NCI-H69 (cell line): ENCODE measurements at regions not wholly inside any gene's neighbourhood (a gene's known extent, or its start where the extent isn't known, plus 50 kb on each side); places are given as distances from the start of the nearest gene placed in this dataset.
"Not testable (repeated sequence)": the region's sequence is repeated elsewhere in the genome, so short reads cannot be mapped to it uniquely, and the experiment has no call there.

Experiments used
- DNase-seq: peaks from one replicate; lab custom pipeline; 2025; lab: John Stamatoyannopoulos, UW

DNA sequence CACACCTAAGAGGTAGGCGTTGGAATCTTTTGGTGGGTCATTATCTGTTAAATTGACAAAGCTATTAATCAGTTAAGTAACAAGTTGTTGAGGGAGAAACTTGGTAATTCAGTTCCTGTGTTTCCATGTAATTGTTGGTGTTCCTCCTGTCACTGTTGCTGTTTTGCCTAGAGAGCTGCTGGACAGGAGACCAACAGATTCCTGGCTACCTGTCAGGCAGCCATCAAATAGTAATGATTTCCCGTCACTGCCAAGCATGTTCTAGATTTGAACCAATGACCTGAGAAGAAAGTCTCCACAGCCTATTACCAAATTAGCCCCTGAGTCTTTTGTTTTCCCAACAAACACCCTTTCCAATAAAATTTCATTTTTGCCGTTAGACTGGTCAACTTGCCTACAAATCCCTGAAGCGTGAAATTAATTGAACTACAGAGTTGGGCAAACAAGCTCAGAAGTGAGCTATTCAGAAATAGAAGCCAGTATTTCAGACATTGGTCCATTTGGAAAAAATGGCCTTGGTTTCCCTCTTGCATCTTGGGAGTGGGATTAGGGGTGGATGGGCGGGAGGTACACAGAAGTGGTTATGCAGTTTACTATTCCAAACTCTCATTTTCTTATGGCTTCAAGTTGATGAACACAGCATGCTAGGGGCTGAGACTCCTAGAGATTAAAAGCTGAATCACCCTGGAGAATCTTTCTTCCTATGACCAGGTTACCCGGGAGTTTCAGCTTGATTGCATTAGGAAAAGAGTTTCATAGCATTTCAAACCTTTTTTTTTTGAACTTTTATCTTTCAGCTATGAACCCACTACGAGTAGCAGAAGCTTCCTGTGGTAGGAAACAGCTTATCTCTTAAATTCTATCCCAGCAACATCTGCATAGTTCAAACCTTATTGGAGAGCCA lies 262.8 kb upstream of the MAF start:
- no peak for DNase-seq

DNA sequence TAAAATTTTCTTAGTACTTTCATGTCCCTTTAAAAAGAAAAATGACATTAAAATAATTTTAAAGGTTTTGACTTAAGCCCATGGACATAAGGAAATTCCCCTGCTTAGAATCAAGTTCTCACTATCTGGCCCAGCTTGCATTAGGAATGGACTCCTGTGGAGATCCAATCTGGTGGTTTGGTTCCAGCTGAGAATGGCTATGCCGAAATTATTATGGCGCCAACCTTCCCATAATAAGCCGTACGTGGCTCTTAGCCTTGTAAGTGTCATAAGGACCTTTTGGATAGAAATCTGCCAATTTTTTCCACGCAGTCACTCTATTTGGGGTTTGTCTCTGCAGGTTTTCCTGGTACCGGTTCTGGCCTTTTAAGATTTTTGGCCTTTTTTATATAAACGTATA lies 262.1 kb upstream of the MAF start:
- no peak for DNase-seq

DNA sequence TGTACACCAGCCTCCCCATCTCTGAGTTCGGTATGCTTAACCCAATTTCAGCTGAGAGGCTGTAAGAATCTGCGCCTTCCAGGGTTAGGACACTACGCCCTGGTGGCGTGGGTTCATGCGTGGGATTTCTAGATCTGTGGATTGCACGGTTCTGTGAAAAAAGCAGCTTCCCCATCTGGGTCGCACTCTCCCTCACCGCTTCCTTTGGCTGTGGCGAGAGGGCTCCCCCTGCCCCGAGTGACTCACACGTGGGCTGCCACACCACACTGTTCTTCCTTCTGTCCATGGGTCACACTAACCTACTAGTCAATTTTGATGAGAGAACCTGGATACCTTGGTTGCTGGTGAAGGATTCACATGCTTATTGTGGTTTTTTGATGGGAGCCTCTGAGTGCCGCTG lies 256.0 kb upstream of the MAF start:
- no peak for DNase-seq

DNA sequence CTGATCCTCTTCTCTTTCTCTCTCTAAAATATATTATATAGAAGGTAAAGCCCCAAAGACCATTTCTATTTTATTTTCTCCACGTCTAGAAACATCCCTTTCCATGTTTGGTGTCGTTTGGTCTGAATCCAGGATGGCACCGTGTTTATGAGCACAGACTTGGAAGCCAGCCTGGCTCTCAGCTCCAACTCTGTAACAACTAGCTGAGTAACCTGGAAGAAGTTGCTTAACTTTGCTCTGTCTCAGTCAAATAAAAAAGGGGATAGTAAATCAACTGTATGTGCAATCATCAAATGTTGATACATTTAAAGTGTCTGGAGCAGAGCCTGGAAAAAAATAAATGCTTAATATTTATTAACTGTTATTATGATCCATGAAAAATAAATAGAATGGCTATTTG lies 249.8 kb upstream of the MAF start:
- no peak for DNase-seq

DNA sequence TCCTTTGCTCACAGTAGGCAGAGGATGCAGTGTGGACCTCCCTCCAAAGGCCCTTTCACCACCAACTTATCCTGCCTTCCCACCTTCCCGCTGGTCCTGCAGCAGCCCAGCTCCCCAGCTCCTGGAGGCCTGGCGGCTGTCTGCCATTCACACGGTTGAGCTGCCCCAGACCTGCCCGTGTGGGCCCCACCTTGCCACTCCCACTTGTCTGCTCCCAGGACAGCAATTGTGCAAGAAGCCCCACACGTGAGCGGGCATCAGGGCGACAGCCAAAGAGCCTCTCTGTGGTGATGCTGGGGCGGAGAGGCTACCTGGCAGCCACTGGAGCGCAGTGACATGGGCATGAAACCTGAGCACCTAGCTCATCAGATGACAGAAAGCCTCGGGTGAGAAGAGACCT lies 248.6 kb upstream of the MAF start:
- no peak for DNase-seq

DNA sequence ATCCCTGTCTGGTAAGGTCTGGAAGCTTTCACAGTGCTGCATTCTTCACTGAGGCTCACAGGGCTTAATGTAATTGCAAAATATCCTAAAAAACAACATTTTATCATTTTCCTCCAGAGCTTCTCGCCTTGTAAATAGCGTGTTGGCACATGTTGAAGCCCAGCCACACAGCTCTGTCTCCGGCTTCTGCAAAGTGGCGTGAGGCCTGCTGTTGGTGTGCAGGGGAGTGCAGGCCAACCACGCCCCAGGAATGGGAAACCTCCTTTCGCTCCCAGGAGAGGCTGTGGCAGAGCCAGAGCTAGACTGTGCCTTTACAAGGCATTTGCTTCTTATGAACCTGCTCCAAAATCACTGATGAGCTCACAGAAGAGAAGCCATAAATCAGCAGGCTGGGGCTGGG lies 248.2 kb upstream of the MAF start:
- DNase-seq = no peak

DNA sequence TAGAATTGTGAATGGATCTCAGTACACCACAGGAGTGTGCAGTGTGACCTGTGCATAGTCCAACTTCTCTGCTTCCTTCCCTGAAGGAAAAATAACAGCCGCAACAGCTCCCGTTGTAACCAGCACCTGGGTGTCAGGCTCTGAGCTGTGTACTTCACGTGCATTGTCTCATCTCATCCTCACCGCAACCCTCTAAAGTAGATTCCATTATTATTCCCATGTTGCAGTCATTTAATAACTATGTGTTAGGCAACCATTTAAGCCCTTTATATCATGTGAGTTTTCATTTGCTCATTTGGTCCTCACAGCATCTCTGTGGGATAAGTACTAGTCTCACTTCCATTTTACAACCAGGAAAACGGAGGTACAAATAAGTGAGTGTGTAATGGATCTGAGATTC lies 247.0 kb upstream of the MAF start:
- no peak for DNase-seq

DNA sequence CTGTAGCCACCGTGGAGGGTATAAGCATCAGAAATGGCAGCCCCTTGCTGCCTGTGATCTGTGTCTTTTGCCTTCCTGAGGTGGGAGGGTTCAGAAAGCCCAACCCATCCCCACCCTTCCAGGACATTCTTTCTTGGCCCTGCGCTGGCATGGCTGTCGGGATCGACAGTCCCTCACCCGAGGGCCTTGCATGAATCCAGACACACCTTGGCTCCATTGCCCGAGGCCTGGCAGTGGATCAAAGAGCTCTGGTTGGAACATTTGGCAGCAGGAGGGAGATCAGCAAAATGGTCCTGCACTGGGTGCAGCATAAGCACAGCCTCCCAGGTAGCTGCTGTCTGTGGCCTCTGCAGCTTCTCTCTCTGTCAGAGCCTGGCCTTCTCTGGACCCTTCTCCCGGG lies 246.6 kb upstream of the MAF start:
- DNase-seq = no peak

DNA sequence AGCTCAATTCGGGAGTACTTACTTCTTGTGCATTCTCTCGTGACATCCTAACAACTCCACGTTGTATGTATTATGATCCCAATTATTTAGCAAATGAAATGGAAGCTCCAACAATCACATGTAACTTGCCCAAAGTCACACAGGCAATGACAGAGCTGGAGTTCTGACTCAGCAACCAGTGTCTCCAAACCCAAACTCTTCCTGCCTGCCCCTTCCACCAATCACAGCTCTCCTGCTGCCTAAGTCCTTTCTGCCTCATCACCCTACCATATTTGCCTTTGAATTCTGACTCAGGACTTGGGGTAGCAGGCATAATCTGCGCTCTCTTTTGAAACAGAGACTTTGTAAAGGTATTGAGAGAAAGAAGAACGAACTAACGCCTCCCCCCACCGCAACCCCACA lies 245.2 kb upstream of the MAF start:
- no peak for DNase-seq

DNA sequence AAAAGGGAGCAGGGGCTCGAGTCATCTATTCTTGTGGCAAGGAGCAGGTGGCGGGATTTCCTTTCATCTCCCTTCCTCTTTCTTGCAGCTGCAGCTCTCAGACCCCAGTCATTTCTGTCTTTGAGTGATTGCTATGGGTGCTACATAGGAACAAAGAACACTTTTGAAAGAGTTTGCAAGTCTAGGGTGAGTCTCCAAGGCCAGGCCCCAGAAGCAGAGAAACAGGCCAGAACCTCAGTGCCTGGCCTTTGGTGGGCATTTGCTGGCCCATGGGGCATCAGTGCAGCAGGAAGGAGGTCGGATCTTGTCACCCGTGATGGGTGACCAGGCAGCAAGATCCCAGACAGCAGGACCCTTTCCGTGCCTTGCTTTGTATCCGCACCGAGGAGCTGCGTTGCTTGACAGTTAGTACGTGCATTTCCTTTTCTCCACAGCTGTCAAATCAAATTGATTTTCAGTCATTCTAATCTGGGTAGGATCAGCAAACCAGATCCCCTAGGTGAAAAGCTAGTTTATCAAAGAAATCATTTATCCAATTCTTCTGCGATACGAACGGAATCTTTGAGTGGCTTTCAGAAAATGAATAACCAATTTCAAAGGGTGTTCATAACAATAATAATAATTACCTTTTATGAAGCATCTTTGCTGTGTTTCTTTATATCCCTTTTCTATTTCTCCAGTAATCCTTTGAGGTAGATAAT lies 244.6 kb upstream of the MAF start:
- DNase-seq = no peak

DNA sequence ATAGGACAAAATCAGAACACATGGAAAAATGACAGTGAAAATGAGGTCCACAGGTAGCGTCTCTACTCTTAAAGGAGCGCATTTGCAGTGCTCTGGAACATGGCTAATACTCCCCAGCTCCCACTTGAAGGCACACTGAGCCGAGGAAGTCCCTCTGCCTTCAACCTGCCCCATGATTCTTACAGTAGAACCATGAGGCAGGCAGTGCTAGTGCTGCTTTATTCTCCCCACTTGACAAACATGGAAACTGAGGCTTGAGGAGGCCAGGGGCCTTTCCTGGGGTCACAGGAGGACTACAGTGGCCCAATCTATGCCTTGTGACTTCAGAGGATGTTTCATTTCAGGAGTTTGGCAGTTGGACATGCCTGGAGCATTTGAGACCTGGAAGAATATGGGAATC lies 244.1 kb upstream of the MAF start:
- no peak for DNase-seq

DNA sequence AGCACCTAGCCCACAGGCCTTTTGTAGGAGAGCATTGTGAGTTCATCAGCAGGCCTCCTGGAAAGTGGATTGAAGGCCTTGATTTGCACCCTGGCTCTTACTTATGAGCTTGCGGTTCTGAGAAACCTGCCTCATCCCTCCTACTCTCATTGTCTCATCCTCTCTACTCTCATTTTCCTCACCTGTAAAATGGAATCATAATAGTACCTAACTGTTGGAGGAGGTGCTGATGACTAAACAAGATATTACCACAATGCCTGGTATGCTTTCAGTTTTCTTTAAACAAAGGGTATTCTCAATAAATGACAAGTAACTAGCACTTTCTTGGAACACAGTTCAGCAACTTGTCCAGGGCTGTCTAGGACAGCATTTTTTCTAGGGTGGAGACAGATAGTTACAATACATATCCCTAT lies 243.1 kb upstream of the MAF start:
- DNase-seq = no peak

DNA sequence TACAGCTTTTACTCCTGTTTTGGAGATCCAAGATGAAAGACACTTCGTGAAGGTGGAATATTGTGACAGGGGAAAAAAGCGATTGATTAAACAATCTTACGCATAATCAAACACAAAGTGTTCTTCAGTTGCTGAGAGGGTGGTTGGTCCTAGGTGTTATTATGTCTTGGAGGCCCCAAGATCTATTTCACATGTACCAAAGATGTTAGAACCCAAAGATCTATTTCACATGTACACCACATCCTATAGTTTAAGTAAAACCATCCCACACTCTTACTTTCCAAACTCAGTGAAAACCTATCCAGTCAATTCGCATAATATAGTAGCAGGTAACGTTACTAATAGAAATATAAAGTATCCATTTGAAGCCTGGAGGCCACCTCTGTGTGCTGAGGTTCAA lies 242.6 kb upstream of the MAF start:
- no peak for DNase-seq

DNA sequence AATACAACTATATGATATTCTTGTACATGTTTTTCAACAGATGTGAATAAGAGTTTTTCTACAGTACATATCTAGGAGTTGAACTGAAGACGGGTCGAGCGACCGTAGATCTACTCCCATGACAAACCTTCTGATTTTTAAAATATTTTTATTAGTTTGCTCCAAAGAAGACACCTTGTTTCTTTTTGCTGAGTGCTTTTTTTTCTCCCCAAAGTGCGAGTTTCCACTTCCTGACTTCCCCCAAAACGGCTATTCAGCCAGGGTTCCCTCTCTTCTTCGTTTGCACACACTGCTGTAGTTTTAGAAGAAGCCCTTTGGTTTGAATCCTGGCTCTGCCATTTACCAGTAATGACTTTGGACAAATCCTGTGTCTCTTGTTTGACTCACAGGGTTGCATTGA lies 241.7 kb upstream of the MAF start:
- DNase-seq = no peak

DNA sequence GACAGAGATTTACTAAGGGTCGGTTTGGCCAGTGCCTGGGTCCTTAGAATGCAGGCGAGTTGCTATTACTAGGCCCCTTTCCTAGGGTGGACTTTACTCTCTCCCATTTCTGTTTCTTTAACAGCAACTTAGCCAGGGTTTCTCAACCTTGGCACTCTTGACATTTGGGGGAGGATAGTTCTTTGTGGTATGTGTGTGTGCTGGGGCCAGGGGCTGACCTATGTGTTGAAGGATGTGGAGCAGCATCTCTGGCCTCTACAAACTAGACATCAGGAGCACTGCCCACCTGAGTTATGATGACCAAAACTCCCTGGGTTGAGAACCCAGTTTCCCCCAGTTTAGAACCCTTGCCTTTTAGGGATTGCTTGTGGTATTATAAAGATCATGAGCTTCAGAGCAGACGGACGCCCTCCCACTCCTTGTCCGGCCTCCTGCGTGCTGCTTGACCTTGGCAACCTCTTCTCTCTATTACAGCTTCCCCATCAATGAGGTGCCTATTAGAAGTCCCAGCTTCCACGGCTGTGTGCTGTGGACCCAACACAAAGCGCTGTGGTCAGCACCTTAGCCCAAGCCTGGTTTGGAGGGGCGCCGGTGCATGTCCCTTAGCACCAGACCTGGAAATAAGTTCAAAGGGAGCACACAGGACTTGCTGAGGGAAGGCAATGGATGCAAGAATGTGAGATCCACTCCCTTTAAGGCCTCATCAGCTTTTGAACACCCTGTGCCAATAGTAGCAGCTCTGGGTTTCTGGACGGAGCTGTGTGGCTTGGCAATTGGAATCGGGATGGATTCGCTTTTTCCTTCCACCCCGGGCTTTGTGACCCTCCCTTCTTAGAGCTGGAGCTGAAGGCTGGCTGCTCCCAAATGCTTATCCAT lies 239.2 kb upstream of the MAF start:
- DNase-seq = no peak

DNA sequence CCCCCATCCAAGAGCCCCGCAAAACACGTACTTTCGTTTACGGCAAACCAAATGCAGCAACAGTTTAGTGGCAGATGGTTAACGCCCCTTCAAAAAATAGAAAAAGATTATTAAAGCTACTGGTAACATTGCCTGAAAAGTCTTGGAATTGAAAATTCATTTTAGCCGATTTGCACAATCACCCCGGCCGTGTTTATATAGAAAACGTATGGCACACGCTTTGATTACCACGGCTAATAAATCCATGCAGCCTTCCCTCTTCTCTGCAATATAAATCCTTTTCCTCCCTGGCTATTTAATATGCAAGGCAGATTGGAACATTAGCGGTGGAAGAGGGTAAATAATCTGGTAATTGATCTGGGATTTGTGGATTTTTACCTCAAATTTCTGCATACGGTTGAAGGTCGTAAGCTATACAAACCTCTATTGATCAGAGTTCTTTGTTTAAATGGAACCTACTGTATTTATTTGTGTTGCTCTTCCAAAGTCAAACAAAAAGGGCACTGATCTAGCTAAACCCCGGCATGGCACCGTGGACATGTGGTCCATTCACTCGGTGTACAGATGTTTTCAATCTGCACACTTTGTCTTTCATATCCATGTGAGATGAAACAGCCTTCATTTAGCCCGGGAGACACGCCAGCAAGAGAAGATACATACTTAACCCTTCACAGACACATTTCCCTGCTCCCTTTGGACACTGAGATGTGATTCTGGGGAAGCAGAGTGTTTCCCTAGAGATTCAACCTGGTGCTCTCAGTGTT lies 238.1 kb upstream of the MAF start:
- peak; percentile 0 for DNase-seq

DNA sequence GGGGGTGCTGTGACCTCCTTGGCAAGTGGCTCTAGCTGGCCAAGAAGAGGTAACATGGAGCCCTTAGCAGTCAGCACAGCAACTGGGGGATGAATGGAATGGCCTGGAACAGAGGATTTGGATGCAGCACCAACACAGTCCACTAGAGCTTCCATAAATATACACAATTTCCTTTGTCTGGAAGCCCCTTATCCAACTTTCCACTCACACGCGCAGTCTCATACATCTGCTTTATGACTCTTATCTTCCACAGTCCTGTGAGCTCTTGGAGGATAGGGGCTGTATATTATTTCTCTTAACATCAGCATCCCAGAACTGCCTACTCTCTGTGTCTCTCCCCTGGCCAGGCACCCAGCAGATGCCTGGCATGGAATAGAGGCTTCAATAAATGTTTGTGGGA lies 235.6 kb upstream of the MAF start:
- DNase-seq = no peak

DNA sequence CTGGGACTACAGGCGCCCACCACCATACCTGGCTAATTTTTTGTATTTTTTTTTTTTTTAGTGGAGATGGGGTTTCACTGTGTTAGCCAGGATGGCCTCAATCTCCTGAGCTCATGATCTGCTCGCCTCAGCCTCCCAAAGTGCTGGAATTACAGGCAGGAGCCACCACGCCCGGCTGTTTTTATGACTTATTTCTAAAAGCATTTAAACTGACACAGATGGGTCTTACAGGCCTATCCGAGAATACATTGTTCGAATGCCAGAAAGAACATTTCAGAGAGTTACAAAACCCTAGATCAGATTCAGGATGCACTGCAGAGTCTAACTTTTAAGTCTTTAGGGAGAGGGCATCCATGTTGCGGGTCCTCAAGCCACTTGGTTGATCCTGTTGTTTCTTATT lies 234.7 kb upstream of the MAF start:
- no peak for DNase-seq

DNA sequence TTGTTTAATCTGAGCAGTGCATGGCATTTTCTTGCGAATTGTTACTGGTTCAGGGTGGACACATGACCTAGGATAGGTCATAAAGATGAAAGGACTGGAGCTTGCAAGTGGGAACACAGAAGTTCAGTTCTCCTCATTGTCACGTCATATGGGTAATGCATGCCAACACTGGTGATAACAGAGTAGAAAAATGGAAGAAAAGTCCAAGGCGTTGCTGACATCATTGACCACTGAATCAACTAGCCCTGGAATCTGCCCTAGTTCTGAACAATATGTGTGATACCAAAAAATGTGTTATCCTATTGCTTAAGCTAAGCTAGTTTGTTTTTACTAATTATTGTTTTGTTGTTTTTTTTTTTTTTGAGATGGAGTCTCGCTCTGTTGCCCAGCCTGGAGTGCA lies 234.2 kb upstream of the MAF start:
- no peak for DNase-seq

DNA sequence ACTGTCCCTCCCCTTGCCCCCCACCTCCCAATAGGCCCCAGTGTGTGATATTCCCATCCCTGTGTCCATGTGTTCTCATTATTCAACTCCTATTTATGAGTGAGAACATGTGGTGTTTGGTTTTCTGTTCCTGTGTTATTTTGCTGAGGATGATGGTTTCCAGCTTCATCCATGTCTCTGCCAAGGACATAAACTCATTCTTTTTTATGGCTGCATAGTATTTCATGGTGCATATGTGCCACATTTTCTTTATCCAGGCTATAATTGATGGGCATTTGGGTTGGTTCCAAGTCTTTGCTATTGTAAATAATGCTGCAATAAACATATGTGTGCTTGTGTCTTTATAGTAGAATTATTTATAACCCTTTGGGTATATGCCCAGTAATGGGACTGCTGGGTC lies 233.5 kb upstream of the MAF start:
- not testable (repeated sequence) for DNase-seq

DNA sequence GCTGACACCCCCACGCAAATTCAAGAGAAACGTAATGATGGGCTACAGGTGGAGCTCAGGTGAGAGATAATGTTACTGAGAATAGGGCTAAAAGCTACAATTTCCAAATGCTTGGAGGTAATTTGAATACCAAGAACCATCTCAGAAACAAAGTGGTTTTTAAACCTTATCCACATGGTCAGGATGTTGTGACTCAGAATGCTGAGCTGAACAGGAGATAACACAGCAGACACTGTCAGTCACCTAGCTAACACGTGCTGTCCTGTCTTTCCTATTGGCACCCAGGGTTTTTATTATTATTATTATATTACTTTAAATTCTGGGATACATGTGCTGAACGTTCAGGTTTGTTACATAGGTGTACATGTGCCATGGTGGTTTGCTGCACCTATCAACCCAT lies 233.0 kb upstream of the MAF start:
- no peak for DNase-seq
